HG02981 (cell line): ENCODE measurements at regions not wholly inside any gene's neighbourhood (a gene's known extent, or its start where the extent isn't known, plus 50 kb on each side); places are given as distances from the start of the nearest gene placed in this dataset.

Source experiments
- ATAC-seq: cut with Tn5 transposase; IDR thresholded peaks from one replicate; pipeline ENCODE4 v1.9.1; 2021; ENCODE audit warnings: mild to moderate bottlenecking, moderate library complexity; ENCODE audit not compliant: unreplicated experiment

DNA sequence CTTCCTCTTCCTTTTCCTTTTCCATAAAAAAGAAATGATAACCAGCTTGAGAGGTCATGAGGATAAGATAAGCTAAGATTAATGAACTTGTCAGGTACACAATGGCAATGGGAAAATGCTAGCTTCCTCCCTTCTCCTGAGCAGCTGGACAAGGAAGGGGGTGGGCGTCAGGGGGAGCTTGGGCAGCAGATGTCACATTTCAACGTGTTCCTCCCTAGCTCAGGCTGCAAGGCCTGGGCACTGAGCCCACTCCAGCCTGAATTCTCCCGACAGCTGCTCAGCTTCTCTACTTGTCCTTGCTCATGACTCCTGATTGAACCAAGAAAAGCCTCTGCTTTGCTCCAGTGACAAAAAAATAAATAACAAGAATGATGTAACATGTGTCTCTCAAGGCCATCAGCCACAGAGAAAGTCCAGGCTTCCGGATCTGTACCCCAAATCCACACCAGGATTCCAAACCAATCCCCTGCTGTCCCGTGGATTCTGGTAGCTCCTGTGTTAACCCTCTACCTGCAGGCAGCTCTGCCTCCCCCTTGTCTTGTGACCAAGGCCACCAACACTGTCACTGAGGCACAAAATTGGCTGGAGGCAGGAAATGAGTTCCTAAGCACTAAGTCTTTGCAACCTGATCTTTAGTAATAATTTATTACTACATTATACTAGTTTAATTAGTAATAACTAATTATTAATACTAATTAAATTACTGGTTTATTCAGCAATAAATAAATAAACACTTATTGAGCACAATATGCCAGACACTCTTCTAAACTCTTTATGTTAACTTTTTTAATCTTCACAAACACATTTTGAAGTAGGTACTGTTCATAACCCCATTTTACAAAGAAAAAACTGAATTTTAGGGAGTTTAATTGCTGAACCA lies 146.5 kb downstream of the CCDC34 start:
- ATAC-seq = no peak

DNA sequence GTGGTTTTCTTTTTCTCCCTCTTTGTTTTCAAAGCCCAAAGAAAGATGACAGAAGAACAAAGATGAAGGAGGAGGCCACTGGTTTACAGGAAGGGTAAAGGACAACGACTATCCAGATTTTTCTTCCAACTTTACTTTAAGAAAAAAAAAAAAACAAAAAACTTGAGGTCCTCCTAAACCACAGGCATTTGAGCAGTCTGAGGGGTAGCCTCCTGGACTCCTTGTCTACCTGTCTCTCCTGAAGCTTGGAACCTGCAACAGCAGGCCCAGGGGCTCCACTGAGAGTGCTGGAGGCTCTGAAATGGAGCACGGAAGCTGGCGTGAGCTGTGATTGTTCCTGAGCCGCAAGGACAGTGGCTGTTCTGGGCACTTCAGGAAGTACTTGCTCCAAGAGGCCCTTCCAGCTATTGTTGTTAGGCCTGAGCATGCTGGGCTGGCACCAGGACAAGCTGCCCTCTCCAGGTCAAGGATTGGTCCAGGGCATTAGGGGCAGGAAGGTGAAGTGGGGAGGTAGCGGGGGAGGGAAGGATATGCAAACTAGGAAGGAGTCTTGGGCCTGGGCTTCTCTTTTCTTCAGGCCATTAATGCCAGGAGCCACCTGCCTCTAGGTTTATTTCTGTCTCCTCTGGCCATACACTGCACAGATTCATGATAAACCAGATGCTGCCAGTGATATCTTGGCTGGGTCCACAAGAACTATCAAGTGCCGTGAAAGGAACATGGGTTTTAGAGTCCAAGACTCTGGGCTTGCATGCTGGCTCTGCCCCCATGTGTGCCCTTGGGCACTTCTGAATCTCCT lies 147.3 kb downstream of the CCDC34 start:
- no peak for ATAC-seq

DNA sequence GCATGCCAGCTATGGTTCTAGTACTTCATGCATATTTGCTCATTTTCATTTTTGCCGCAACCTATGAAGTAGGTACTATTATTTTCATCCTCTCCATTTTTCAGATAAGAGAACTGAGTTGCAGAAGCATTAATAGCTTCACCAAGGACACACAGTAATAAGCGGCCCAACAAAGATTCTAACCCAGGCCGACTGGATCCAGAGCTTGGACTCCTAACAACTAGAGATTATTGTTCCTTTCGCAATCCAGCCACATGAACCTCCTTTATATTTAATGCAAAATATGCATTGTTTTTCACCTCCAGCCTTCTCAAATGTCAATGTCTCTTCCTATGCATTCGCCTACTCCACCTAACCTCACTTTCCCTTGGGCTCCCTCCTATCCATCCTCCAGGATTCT lies 148.3 kb downstream of the CCDC34 start:
- no peak for ATAC-seq

DNA sequence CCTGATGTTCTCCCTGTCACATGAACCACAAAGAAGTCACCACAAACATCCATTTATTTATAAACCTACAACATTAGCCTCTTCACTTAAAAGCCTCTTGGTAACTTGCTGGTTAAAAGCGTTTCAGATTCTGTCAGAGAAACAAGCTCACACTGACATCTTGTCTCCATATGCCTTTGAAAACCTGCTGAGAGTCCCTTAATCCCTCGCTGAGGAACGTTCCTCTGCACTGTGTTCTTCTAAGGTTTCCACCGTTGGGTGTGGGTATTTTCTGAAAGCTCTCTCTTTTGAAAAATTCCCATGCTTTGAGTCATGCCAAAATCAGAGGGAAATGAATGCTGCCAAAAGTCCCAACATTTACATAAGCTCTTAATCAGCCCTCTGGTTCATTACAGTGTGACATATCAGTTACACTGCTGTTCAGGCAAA lies 149.8 kb downstream of the CCDC34 start:
- no peak for ATAC-seq

DNA sequence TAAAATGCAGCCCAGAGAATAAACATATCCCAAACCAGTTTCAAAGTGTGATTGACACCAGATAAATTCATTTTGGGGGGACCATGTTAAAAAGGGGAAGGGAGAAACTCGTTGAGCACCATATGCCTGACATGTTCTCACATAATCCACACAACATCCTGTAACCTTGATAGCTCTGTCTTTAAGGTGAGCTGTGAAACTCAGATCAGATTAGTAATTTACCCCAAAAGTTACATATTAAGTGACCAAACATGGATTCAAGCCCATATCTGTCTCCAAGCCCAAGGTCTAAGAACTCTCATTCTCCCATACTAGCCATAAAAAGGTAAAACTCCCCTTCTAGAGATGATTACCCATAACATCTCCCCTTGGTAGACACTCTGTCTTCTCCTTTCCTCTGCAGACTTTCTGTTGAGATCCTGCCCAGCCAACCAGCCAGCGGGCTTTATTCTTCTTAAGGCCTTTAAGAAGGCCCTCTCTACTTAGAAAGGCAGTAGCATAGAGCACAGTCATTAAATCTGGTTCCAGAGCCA lies 150.7 kb downstream of the CCDC34 start:
- ATAC-seq = peak; percentile 64

DNA sequence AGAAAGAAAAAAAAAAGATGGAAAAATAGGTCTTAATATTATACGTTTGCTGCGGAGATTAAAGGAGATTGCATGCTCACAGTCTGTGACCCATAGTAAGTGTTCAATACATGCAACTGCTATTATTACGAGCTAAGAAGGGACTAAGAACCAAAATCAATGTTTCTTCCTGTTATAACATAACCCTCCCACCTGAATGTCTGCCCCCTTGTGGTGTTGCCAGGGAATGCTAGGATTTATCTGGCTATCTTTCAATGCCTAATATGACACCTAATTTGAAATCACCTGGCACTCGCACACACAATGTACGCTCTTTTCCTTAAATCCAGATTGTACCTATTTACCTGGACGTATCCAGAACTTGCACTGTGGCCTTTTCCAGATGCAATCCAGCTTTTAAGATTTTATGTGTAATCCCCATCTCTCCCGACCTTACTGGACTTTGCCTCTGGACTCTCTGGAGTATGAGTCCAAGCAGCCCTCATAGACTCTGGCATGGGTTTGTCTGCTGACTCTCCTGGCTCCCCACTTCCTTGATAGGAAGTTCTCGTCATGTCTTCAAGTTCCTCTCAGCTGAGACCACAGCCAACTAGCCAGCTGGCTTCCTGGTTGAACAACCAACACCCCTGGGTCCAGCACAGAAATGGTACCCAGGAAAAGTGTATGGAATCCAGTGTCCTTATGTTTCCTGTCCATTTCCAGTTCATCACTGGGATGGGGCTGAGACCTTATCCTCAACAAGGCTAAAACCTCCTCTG lies 151.5 kb downstream of the CCDC34 start:
- ATAC-seq = no peak

- ATAC-seq = no peak
Observed at GRCh38 chr11:27210531-27210930, 152.5 kb downstream of the CCDC34 start.

GRCh38 chr11:27209562-27210005 lies 153.4 kb downstream of the CCDC34 start:
- ATAC-seq = peak; percentile 47

DNA sequence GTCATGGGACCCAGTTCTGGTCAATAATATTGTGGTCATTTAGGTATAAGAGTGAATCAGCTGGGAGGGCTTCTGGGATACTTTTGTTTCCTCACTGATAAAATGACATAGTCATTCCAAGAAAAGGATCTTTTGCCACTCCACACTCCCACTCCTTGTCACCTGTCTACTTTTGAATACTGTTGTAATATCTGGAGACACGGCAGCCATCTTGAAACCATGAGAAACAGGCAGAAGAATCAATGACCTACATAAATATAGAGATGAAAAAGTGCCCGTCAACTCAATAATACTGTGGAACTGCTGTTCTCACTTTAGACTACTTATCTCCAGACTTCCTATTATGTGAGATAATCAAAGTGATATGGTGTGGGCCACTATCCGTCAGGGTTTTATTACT lies 154.2 kb downstream of the CCDC34 start:
- ATAC-seq = no peak

GRCh38 chr11:27207025-27207650 lies 155.9 kb downstream of the CCDC34 start:
- ATAC-seq = no peak

DNA sequence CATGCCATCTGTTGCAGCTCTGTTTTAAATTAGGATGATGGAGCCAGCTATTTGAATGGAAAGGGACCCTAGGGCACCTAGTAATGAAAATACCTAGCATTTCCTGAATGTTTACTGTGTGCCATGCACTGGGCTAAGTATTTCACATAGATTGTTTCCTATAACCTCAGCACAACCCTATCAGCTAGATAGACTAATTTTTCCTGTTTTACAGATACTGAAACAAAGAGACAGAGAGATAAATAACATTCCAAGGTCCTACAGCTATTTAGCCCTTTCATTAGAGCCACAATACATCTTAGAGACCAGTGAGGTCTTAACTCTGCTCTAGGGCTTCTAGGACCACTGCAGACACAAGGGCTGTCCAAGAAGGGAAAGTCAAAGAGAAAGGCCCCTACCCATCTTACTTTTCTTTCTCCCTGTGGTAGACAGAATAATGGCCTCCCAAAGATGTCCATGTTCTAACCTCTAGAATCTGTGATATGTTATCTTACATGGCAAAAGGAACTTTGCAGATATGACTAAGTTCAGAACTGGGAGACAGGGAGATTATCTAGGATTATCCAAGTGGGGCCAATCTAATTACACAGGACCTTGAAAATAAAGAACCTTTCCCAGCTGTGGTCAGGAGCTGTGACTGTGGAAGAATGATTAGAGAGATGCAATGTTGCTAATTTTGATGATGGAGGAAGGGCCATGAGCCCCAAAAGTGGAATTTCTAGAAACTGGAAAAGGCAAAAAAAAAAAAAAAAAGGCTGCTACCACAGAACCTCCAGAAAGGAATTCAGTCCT lies 157.0 kb downstream of the CCDC34 start:
- no peak for ATAC-seq

- no peak for ATAC-seq
Observed at GRCh38 chr11:27205250-27205649, 157.8 kb downstream of the CCDC34 start.

- ATAC-seq = no peak
Observed at GRCh38 chr11:27204529-27204928, 158.5 kb downstream of the CCDC34 start.

GRCh38 chr11:27203077-27203647 lies 159.9 kb downstream of the CCDC34 start:
- no peak for ATAC-seq

GRCh38 chr11:27201454-27202302 lies 161.1 kb downstream of the BBOX1 start:
- no peak for ATAC-seq

DNA sequence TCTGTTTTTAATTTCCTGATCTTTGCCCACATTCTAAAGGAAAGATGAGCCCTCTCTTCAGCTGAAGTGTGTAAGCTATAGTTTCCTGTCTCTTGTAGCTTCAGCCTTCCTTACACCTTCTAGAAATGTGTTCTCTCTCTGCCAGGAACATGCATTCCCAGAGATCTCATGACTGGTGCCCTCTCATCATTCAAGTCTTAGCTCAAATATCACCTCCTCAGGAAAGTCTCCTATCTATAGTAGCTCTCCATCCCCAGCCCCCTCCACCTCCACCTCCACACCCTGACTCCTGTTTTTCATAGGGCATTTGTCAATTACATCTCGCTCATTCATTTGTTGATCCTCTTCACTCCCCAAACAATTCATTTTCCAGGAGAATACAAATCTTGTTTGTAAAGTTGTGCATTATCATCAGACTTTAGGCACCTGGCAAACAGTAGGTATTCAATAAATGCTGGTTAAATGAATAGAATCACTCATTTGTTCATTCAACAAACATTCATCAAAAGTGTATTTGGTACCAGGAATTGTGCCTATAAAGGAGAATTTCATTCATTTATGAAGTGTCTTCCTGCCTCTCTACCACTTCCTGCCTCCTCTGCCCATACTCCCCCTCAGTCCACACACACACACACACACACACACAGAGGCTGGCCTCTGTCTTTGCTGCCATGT lies 160.3 kb downstream of the BBOX1 start:
- ATAC-seq = no peak

DNA sequence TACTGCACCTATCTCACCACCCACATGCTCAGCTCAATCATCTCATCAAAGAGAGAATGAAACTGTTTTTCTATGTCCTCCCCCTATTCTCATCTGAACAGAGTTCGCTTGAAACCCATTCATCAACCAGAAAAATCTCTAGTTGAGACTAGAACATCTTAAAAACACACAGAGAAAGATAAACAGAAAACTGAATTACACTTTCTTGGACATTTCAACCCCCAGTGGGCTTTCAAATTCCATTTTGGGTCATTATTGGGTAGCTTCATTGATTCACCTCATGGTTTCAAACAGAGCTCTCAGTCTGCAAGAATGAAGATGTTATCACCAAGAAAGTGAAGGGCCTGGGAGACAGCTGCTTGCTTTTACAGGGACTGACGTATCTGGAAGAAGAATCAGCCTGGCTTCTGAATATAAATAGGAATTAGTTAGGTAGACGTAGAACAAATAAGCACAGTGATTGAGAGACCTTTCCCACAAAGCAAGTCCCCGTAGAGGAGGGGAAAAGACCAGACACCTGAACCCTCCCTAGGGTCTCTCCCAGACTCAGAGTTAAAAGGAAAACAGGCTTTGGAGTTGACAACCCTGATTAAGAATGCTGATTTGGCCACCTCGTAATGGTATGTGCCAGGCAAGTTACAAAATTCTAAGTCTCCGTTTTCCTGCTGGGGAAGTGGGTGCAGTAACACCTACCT lies 155.7 kb downstream of the BBOX1 start:
- no peak for ATAC-seq
